ENCODE measurements at regions not wholly inside any gene's neighbourhood (a gene's known extent, or its start where the extent isn't known, plus 50 kb on each side); places are given as distances from the start of the nearest gene placed in this dataset.

- DNase-seq = no peak
- Histone ChIP-seq H3K27ac (ENCODE audit: low read length) (no peak overlapping the region), H3K4me1 (ENCODE audit: control insufficient read depth, insufficient read depth, low read length) (peaks cover 11% of the 10 kb centered on the region), H3K27me3 (ENCODE audit: control insufficient read depth, insufficient read depth, low read length) (no peaks in the 10 kb centered on the region), H3K4me3 (ENCODE audit: low read length) (no peak overlapping the region), H3K36me3 (ENCODE audit: control insufficient read depth, insufficient read depth, low read length) (no peaks in the 10 kb centered on the region), H3K9me3 (ENCODE audit: control insufficient read depth, low read depth, low read length) (no peaks in the 10 kb centered on the region)
- WGBS (ENCODE audit: insufficient coverage, low lambda C conversion rate) = 92% methylated on average over 2 of the region's 3 CpGs
Observed at GRCh38 chr6:137687818-137688217, 179.2 kb upstream of the TNFAIP3 start.

- Histone ChIP-seq H3K9me3 (ENCODE audit: control insufficient read depth, low read depth, low read length) (no peaks in the 10 kb centered on the region), H3K4me3 (ENCODE audit: low read length) (no peak overlapping the region), H3K36me3 (ENCODE audit: control insufficient read depth, insufficient read depth, low read length) (no peaks in the 10 kb centered on the region), H3K27me3 (ENCODE audit: control insufficient read depth, insufficient read depth, low read length) (no peaks in the 10 kb centered on the region), H3K27ac (ENCODE audit: low read length) (no peak overlapping the region), H3K4me1 (ENCODE audit: control insufficient read depth, insufficient read depth, low read length) (peaks cover 11% of the 10 kb centered on the region)
- no peak for DNase-seq
Observed at GRCh38 chr6:137688230-137688971, 178.7 kb upstream of the TNFAIP3 start.

- peaks cover 11% of the 10 kb centered on the region for H3K4me1 ChIP-seq (ENCODE audit: control insufficient read depth, insufficient read depth, low read length)
- WGBS (ENCODE audit: insufficient coverage, low lambda C conversion rate) = 100% methylated on average over 1 of the region's 4 CpGs
- H3K4me3 ChIP-seq (ENCODE audit: low read length) = no peak overlapping the region
- DNase-seq = no peak
- H3K9me3 ChIP-seq (ENCODE audit: control insufficient read depth, low read depth, low read length) = no peaks in the 10 kb centered on the region
- no peaks in the 10 kb centered on the region for H3K36me3 ChIP-seq (ENCODE audit: control insufficient read depth, insufficient read depth, low read length)
- no peaks in the 10 kb centered on the region for H3K27me3 ChIP-seq (ENCODE audit: control insufficient read depth, insufficient read depth, low read length)
- H3K27ac ChIP-seq (ENCODE audit: low read length) = no peak overlapping the region
Observed at GRCh38 chr6:137689377-137689776, 177.7 kb upstream of the TNFAIP3 start.

GRCh38 chr6:137690034-137690433 lies 177.0 kb upstream of the TNFAIP3 start:
- no peak overlapping the region for H3K27ac ChIP-seq (ENCODE audit: low read length)

GRCh38 chr6:137690721-137691120 lies 176.3 kb upstream of the TNFAIP3 start:
- no peaks in the 10 kb centered on the region for H3K9me3 ChIP-seq (ENCODE audit: control insufficient read depth, low read depth, low read length)
- no peak for DNase-seq
- WGBS (ENCODE audit: insufficient coverage, low lambda C conversion rate) = no CpG with 5 or more reads among the region's 1 CpG

More at GRCh38 chr6:137690034-137690433, 177.0 kb upstream of the TNFAIP3 start:
- Histone ChIP-seq H3K4me3 (ENCODE audit: low read length) (no peak overlapping the region), H3K4me1 (ENCODE audit: control insufficient read depth, insufficient read depth, low read length) (peaks cover 11% of the 10 kb centered on the region), H3K9me3 (ENCODE audit: control insufficient read depth, low read depth, low read length) (no peaks in the 10 kb centered on the region), H3K27me3 (ENCODE audit: control insufficient read depth, insufficient read depth, low read length) (no peaks in the 10 kb centered on the region), H3K36me3 (ENCODE audit: control insufficient read depth, insufficient read depth, low read length) (no peaks in the 10 kb centered on the region)
- DNase-seq = peak; percentile 42 to 74

GRCh38 chr6:137692308-137692707 lies 174.8 kb upstream of the TNFAIP3 start:
- H3K4me3 ChIP-seq (ENCODE audit: low read length) = no peak overlapping the region
- no peaks in the 10 kb centered on the region for H3K27me3 ChIP-seq (ENCODE audit: control insufficient read depth, insufficient read depth, low read length)
- no peaks in the 10 kb centered on the region for H3K36me3 ChIP-seq (ENCODE audit: control insufficient read depth, insufficient read depth, low read length)
- no peak for DNase-seq
- H3K4me1 ChIP-seq (ENCODE audit: control insufficient read depth, insufficient read depth, low read length) = peaks cover 17% of the 10 kb centered on the region
- no CpG with 5 or more reads among the region's 3 CpGs for WGBS (ENCODE audit: insufficient coverage, low lambda C conversion rate)
- H3K27ac ChIP-seq (ENCODE audit: low read length) = no peak overlapping the region
- no peaks in the 10 kb centered on the region for H3K9me3 ChIP-seq (ENCODE audit: control insufficient read depth, low read depth, low read length)

More at GRCh38 chr6:137690721-137691120, 176.3 kb upstream of the TNFAIP3 start:
- Histone ChIP-seq H3K4me1 (ENCODE audit: control insufficient read depth, insufficient read depth, low read length) (peaks cover 11% of the 10 kb centered on the region), H3K36me3 (ENCODE audit: control insufficient read depth, insufficient read depth, low read length) (no peaks in the 10 kb centered on the region), H3K27me3 (ENCODE audit: control insufficient read depth, insufficient read depth, low read length) (no peaks in the 10 kb centered on the region), H3K4me3 (ENCODE audit: low read length) (no peak overlapping the region), H3K27ac (ENCODE audit: low read length) (no peak overlapping the region)

GRCh38 chr6:137692806-137693205 lies 174.3 kb upstream of the TNFAIP3 start:
- Histone ChIP-seq H3K27me3 (ENCODE audit: control insufficient read depth, insufficient read depth, low read length) (no peaks in the 10 kb centered on the region), H3K4me1 (ENCODE audit: control insufficient read depth, insufficient read depth, low read length) (peaks cover 20% of the 10 kb centered on the region), H3K4me3 (ENCODE audit: low read length) (no peak overlapping the region), H3K27ac (ENCODE audit: low read length) (no peak overlapping the region), H3K9me3 (ENCODE audit: control insufficient read depth, low read depth, low read length) (no peaks in the 10 kb centered on the region), H3K36me3 (ENCODE audit: control insufficient read depth, insufficient read depth, low read length) (no peaks in the 10 kb centered on the region)
- DNase-seq = no peak

GRCh38 chr6:137693711-137694110 lies 173.3 kb upstream of the TNFAIP3 start:
- DNase-seq = no peak
- Histone ChIP-seq H3K27me3 (ENCODE audit: control insufficient read depth, insufficient read depth, low read length) (no peaks in the 10 kb centered on the region), H3K27ac (ENCODE audit: low read length) (no peak overlapping the region), H3K4me3 (ENCODE audit: low read length) (no peak overlapping the region), H3K9me3 (ENCODE audit: control insufficient read depth, low read depth, low read length) (no peaks in the 10 kb centered on the region), H3K4me1 (ENCODE audit: control insufficient read depth, insufficient read depth, low read length) (peaks cover 20% of the 10 kb centered on the region), H3K36me3 (ENCODE audit: control insufficient read depth, insufficient read depth, low read length) (no peaks in the 10 kb centered on the region)
- WGBS (ENCODE audit: insufficient coverage, low lambda C conversion rate) = no CpG with 5 or more reads among the region's 1 CpG

GRCh38 chr6:137696765-137697164 lies 170.3 kb upstream of the TNFAIP3 start:
- Histone ChIP-seq H3K9me3 (ENCODE audit: control insufficient read depth, low read depth, low read length) (no peaks in the 10 kb centered on the region), H3K4me1 (ENCODE audit: control insufficient read depth, insufficient read depth, low read length) (peaks cover 9% of the 10 kb centered on the region), H3K36me3 (ENCODE audit: control insufficient read depth, insufficient read depth, low read length) (no peaks in the 10 kb centered on the region), H3K4me3 (ENCODE audit: low read length) (no peak overlapping the region), H3K27ac (ENCODE audit: low read length) (peak overlapping the region; percentile 34), H3K27me3 (ENCODE audit: control insufficient read depth, insufficient read depth, low read length) (no peaks in the 10 kb centered on the region)
- 90% methylated on average over 3 of the region's 4 CpGs for WGBS (ENCODE audit: insufficient coverage, low lambda C conversion rate)
- DNase-seq = no peak

- peak; percentile 67 to 82 for DNase-seq
- 9% methylated on average over 1 of the region's 2 CpGs for WGBS (ENCODE audit: insufficient coverage, low lambda C conversion rate)
- H3K36me3 ChIP-seq (ENCODE audit: control insufficient read depth, insufficient read depth, low read length) = no peaks in the 10 kb centered on the region
- H3K27ac ChIP-seq (ENCODE audit: low read length) = peak overlapping the region; percentile 34
- no peaks in the 10 kb centered on the region for H3K9me3 ChIP-seq (ENCODE audit: control insufficient read depth, low read depth, low read length)
- H3K4me3 ChIP-seq (ENCODE audit: low read length) = no peak overlapping the region
- H3K27me3 ChIP-seq (ENCODE audit: control insufficient read depth, insufficient read depth, low read length) = no peaks in the 10 kb centered on the region
- peaks cover 9% of the 10 kb centered on the region for H3K4me1 ChIP-seq (ENCODE audit: control insufficient read depth, insufficient read depth, low read length)
Observed at GRCh38 chr6:137697267-137697938, 169.7 kb upstream of the TNFAIP3 start.

- WGBS (ENCODE audit: insufficient coverage, low lambda C conversion rate) = no CpG with 5 or more reads among the region's 3 CpGs
- no peak for DNase-seq
- Histone ChIP-seq H3K36me3 (ENCODE audit: control insufficient read depth, insufficient read depth, low read length) (no peaks in the 10 kb centered on the region), H3K27me3 (ENCODE audit: control insufficient read depth, insufficient read depth, low read length) (no peaks in the 10 kb centered on the region), H3K27ac (ENCODE audit: low read length) (no peak overlapping the region), H3K4me1 (ENCODE audit: control insufficient read depth, insufficient read depth, low read length) (peaks cover 9% of the 10 kb centered on the region), H3K9me3 (ENCODE audit: control insufficient read depth, low read depth, low read length) (no peaks in the 10 kb centered on the region), H3K4me3 (ENCODE audit: low read length) (no peak overlapping the region)
Observed at GRCh38 chr6:137698636-137699030, 168.4 kb upstream of the TNFAIP3 start.

All from large intestine (tissue), 3 donors.